ENCODE measurements at regions not wholly inside any gene's neighbourhood (a gene's known extent, or its start where the extent isn't known, plus 50 kb on each side); places are given as distances from the start of the nearest gene placed in this dataset.

- no peak for TF ChIP-seq REST (IDR thresholded peaks at IDR 0.05; ENCODE audit: unreplicated experiment)
- TF ChIP-seq POLR2AphosphoS5 (IDR thresholded peaks at IDR 0.05; ENCODE audit: low read depth), result no peak
- no peak for TF ChIP-seq EZH2 (IDR thresholded peaks at IDR 0.05; ENCODE audit: low read depth, unreplicated experiment)
- no peak for TF ChIP-seq ZNF331 (CRISPR knock-in tag; IDR thresholded peaks at IDR 0.05; ENCODE audit: low read depth)
- TF ChIP-seq JUNB (IDR thresholded peaks at IDR 0.05; ENCODE audit: unreplicated experiment), result no peak
- no peak for TF ChIP-seq CREB1 (CRISPR knock-in tag; IDR thresholded peaks at IDR 0.05; ENCODE audit: low read depth)
- TF ChIP-seq EZH2phosphoT487 (IDR thresholded peaks at IDR 0.05; ENCODE audit: unreplicated experiment), result no peak
Observed at GRCh38 chr18:45549290-45549689, 66.0 kb upstream of the SLC14A2 start (continued).

- H2AFZ ChIP-seq, result no peak overlapping the region
- H3F3A ChIP-seq (replicated peaks; ENCODE audit: low read depth), result no peaks in the 10 kb centered on the region
- no peaks in the 10 kb centered on the region; the same call in 1 of the 3 replicates for H3K9me3 Mint-ChIP-seq
- no peaks in the 10 kb centered on the region; the same call in 1 of the 2 replicates for H3K9me2 ChIP-seq (ENCODE audit: insufficient read depth)
- H3K27me3 ChIP-seq (ENCODE audit: insufficient read depth), result no peaks in the 10 kb centered on the region
- no peaks in the 10 kb centered on the region for H3K4me1 Mint-ChIP-seq
- H3K79me2 ChIP-seq (replicated peaks; ENCODE audit: insufficient read depth), result no peaks in the 10 kb centered on the region
- H3K27me3 Mint-ChIP-seq (ENCODE audit: insufficient read depth, low read depth, poor library complexity), result peaks cover 9% of the 10 kb centered on the region
- H3K4me2 ChIP-seq, result no peak overlapping the region
- no peaks in the 10 kb centered on the region for H3K36me3 ChIP-seq (ENCODE audit: insufficient read depth)
- ATAC-seq (no peak), DNase-seq (ENCODE audit: low spot score) (no peak)
- H3K27ac ChIP-seq (ENCODE audit: low read depth), result no peak overlapping the region
- TF ChIP-seq ETS1 (IDR thresholded peaks at IDR 0.05) (no peak), ZNF114 (CRISPR knock-in tag; IDR thresholded peaks at IDR 0.05) (no peak), REST (IDR thresholded peaks at IDR 0.05; ENCODE audit: unreplicated experiment) (no peak), EZH2 (IDR thresholded peaks at IDR 0.05; ENCODE audit: low read depth, unreplicated experiment) (no peak), JUNB (IDR thresholded peaks at IDR 0.05; ENCODE audit: unreplicated experiment) (no peak), ZNF462 (CRISPR knock-in tag; IDR thresholded peaks at IDR 0.05) (no peak)
- H3K4me1 ChIP-seq (ENCODE audit: insufficient read depth), result no peaks in the 10 kb centered on the region
- no peaks in the 10 kb centered on the region for H3K36me3 Mint-ChIP-seq (ENCODE audit: low read depth)
- H4K20me1 ChIP-seq (replicated peaks; ENCODE audit: insufficient read depth), result no peaks in the 10 kb centered on the region
- no peak overlapping the region for H3K4me3 Mint-ChIP-seq
- no peak overlapping the region for H3K27ac Mint-ChIP-seq
- no peak overlapping the region for H3K4me3 ChIP-seq
Observed at GRCh38 chr18:45551142-45551815, 64.0 kb upstream of the SLC14A2 start.
